ENCODE measurements at regions not wholly inside any gene's neighbourhood (a gene's known extent, or its start where the extent isn't known, plus 50 kb on each side); places are given as distances from the start of the nearest gene placed in this dataset.
"Not testable (repeated sequence)": the region's sequence is repeated elsewhere in the genome, so short reads cannot be mapped to it uniquely, and the experiment has no call there.

DNA sequence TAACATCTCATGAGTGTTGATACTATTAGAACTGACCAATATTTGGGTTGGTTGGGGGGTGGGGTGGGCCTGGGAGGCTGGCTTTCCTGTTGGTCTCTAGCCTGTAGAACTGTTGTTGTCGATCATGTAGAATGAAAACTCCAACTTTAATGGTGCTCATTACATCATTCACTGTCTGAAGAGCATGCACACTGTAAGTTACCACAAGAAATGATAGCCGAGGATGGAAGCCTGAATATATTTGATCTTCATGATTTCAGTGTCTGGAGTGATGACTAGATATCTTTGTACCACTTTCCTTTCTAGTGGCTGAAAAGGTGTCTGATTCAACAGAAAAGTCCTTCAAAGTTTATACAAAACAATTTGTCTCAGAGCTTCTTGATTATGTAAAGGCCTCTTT lies 123.6 kb downstream of the XCL2 start:
- no peak for DNase-seq (ENCODE audit: low spot score)

- no peak for DNase-seq (ENCODE audit: low spot score)
Observed at GRCh38 chr1:168419736-168420135, 124.1 kb downstream of the XCL2 start.

GRCh38 chr1:168416220-168416619 lies 127.6 kb downstream of the XCL2 start:
- no peak for DNase-seq (ENCODE audit: low spot score)

- no peak for DNase-seq (ENCODE audit: low spot score)
Observed at GRCh38 chr1:168414914-168415313, 128.9 kb downstream of the XCL2 start.

GRCh38 chr1:168410464-168410863 lies 129.8 kb downstream of the TBX19 start:
- DNase-seq (ENCODE audit: low spot score): no peak

DNA sequence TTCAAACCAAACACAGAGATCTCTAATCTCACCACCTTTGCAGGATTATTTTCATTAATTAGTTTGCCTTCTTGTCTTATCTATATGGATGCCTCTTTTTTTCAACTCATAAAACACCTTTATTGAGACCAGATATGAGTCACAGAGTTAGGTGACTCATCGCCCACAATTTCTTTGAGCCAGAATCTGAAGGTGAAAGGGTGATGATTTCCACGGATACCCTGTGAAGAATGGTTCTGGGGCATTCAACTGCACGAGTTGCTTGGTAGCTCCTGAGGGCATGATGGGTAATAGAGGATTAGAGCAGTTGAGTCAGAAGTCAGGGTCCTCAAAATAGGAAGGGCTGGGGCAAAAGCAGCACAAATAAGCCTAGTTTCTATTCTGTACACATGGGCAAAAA lies 128.2 kb downstream of the TBX19 start:
- peak; percentile 33 for DNase-seq (ENCODE audit: low spot score)

DNA sequence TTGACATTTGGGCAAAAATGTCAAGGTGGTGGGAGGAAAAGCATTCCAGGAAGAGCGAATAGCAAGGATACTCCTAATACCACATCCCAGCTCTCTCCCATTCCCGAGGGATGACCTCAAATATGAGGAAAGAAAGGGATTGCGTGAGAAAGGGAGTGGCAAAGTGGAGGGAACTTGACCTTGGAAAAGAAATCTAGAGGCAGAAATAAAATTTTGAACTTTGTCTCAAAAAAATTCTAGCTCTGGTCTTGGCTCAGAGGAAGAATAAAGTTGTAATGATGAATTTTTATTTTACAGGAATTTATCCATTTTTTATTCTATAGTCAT lies 127.8 kb downstream of the TBX19 start:
- DNase-seq (ENCODE audit: low spot score): no peak

- no peak for DNase-seq (ENCODE audit: low spot score)
Observed at GRCh38 chr1:168407832-168408538, 127.3 kb downstream of the TBX19 start.

DNA sequence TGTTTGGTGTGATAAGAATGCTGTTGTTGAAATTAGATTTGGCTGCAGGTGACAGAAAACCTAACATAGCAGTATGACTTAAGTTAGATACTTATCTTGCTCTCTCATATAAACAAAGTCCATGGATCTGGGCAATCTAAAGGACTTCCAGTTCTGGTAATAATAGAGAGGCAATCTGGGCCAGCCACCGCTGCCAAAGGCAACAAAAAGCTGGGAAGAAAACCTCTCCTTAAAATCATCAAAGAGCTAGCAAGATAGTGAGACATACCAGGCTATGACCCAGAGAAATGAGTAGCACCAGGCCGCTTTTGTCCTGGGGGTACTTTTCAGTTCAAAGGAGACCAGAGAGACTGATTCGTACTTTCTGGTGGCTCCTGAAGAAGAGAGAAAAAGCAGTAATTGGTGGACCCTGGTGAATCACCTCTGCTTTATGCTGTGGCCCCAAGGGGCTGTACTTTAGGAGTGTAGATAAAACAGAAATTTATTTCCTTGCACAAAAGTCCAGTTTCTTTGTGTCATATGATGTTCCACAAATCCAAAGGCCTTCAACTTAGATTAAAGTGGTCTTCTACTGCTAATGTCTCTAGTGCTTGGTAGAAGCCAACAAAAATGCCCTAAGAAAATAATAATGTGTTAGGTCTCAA lies 125.4 kb downstream of the TBX19 start:
- no peak for DNase-seq (ENCODE audit: low spot score)

DNA sequence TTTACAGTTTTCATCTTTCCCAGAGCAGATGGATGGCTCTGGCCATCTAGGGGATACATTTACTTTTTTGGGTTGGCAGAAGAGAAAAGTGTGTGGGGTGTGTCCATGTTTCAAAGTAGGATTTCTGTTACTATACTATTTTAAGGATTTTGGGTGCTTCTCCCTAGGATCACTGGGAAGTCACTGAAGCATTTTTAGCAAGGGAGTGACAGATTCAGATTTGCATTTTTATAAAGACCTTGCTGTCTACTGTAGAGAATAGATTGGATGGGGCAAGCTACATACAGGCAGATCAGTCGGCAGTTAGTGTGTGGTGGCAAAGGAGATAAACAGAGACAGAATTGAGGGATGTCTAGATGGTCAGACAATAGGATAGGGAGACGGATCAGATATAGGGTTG lies 122.5 kb downstream of the TBX19 start:
- no peak for DNase-seq (ENCODE audit: low spot score)

DNA sequence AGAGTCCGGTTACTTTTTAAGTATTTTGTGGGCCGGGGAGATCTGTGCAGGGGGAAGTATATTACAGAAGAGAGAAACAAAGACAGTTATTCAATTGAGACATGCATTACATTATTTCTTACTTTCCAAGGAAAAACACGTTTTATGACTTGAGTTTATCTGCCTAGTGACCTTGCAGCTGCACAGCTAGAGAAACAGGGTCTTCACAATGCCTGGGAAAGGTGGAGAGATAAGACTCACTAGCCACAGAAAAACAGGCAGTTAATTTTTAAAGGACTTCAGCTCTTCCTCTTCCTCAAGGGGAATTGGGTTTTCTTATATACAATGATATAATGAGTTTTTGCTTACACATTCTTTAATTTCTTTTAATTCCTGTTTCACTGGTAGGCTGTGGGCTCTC lies 121.8 kb downstream of the TBX19 start:
- not testable (repeated sequence) for DNase-seq (ENCODE audit: low spot score)

DNA sequence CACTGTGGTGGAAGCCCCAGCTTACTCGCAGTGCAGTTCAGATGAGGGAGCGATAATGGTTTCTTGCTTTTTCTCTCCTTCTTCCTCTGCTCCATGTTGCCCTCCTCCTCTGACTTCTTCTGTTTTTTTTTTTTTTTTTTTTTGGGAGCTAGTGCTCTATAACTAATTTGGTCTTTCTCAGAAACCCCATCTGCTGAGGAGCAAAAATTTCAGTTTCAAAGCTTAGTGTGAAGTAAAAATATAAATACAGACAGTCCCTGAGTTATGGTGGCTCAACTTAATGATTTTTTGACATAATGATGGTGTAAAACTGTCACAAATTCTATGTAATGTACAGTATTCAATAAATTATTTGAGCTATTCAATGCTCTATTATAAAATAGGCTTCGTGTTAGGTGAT lies 120.7 kb downstream of the TBX19 start:
- DNase-seq (ENCODE audit: low spot score): no peak

- no peak for DNase-seq (ENCODE audit: low spot score)
Observed at GRCh38 chr1:168400139-168400538, 119.5 kb downstream of the TBX19 start.

DNA sequence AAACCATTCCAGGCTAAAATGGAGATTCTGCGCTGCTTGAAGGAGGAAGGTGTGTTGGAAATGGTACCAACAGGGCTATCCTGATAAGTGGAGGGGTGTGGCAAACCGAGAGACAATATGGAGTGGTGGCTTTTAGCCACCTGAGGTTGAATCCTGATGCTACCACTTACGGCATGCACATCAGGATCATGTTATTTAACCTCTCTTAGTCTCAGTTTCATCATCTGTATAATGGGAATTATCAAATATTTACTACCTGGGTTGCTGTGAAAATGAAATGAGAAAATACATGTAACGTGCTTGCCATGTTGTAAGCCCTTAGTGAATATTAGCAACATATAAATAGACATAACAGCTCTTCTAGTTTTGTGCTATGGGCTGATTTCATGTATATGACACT lies 117.1 kb downstream of the TBX19 start:
- no peak for DNase-seq (ENCODE audit: low spot score)

- no peak for DNase-seq (ENCODE audit: low spot score)
Observed at GRCh38 chr1:168396940-168397684, 116.4 kb downstream of the TBX19 start.

DNA sequence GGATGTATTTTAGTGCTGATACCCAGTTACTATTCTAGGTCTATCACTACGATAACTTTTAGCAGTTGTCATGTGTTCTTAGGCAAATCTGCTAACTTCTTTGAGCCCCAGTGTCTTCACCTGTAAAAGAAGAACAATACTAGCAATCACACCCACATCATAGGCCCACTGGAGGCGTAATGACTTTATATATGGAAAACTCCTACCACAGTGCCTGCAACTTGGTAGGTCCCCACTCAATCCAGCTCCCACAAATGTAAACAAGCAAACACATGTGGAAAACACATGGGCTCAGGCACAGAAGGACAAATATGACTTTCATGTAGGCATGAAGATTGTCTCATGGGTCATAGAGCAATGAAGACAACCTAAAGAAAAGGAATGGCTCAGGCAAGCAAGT lies 115.8 kb downstream of the TBX19 start:
- no peak for DNase-seq (ENCODE audit: low spot score)

- DNase-seq (ENCODE audit: low spot score): no peak
Observed at GRCh38 chr1:168394858-168395257, 114.2 kb downstream of the TBX19 start.

GRCh38 chr1:168392958-168393549 lies 112.4 kb downstream of the TBX19 start:
- no peak for DNase-seq (ENCODE audit: low spot score)

DNA sequence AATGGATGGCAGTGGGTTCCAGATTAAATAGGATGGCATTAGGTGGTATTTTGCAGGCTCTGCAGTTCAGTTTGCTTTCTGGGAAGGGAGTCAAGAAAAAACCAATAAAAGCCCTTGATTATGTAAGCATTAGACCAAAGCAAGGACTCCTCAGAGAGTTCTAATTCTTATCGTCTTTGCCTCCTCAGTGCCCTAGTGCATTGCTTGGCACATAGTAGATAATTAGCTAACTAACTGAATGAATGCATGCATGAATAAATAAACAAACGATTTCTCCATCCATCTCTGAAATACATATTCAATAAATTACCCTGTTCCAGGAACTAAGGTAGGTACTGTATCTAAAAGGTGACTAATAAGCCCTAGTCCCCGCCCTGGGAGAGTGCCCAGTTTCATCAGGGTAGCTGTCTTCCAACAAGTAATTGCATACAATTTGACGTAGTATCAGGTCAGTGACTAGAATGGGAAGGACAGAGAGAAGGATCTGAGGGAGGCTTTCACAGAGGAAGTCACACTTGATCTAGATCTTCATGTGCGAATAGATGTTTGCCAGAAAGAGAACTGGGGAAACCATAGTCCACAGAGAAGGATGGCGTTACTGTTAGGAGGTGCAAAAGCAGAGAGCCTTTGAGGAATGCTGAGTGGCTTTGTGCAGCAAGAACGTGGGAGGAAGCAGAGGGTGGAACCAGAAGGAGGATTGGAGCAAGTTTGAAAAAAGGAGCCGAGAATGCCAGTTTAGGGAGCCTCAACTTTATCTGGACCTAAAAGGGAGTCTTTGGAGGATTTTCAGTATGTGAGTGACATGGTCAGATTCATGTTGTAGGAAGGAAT lies 111.4 kb downstream of the TBX19 start:
- no peak for DNase-seq (ENCODE audit: low spot score)

GRCh38 chr1:168390271-168390670 lies 109.6 kb downstream of the TBX19 start:
- no peak for DNase-seq (ENCODE audit: low spot score)

DNA sequence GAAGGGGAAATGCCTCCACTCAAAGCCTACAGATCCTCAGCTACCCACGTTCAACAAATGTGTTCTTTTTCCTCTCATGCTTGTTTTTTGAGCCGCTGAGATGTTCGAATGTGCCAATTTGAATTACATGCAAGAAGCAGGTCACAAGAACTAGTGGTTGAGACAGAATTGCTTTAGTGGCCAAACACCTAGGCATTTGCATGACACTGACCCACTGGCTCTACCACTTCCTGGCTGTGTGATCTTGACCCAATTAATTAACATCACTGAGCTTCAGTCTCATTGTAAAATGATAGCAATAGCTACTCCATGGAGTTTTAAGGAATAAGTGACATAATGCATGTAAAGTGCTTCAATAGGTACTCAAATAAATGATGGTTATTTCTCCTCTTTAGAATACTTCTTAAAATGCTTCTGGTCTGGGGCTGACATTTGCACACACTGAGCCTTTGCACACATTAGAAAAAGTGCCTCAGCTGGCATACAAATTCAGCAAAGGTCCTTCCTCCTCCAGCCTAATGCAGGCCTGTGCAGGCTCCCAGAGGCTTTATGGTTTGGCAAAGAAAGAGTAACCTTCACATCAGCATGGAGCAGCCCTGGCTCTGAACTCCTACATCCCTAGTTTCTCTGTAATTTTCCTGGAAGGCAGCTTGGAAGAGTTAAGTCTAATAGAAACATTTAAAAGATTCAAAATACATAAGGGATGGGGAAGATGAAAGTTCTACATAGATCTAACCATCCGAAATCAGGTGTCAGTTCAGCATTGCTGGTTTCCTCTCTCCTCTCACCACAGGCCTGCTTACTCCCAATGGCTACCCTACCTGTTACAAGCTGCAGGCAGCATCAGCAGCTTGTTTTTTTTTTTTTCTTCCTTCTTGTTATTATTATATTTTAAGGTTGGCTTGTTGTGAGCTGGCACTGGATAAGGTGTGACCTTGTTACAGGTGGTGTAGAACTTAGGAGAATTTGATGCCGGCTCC lies 107.4 kb downstream of the TBX19 start:
- DNase-seq (ENCODE audit: low spot score): no peak
